ENCODE measurements at regions not wholly inside any gene's neighbourhood (a gene's known extent, or its start where the extent isn't known, plus 50 kb on each side); places are given as distances from the start of the nearest gene placed in this dataset.

DNA sequence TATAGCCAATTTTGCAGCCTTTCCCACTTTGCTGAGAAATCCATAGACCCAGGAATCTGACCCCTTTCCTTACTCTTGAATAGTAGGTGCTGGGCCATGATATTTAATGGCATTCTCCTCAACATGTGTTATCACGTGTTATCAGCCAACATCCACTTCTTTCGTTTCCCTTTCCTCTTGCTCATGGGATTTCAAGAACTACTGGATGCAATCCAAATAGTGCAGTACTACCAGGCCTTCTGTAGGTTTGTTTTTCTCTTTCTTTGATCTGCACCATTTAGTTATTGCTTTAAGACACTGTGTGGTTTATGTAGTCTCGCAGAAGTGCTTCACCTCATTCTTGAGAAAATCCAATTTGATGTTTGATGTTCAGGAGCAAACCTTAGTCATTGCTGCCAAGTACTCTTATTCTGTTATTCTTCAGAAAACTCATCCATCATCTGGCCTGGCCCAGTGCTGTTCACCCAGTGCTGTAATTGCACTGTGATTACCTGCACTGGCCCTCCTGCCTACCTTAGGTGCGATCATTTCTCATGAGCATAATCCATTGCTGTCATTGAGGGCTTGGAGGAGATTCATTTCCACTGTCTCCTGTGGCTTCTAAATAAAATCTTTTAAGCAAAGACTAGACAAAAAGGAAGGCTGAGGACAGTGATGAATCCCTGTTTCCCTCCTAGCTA is 315.3 kb downstream of the BMPER start:
- no peak overlapping the region for H3K4me2 ChIP-seq (ENCODE audit: low read length)
- DNase-seq: no peak
- no peaks in the 10 kb centered on the region for H3K36me3 ChIP-seq (ENCODE audit: control insufficient read depth, insufficient read depth, low read length)
- no peaks in the 10 kb centered on the region for H3K79me2 ChIP-seq (ENCODE audit: control insufficient read depth, insufficient read depth, low read length)
- peaks cover 6% of the 10 kb centered on the region for H3K4me1 ChIP-seq (ENCODE audit: control insufficient read depth, low read depth, low read length)
- no peak overlapping the region for H3K18ac ChIP-seq (ENCODE audit: low read length)
- H3K56ac ChIP-seq (ENCODE audit: low read length): no peak overlapping the region
- no peak overlapping the region for H3K9ac ChIP-seq (ENCODE audit: low read length)
- no peak overlapping the region for H4K8ac ChIP-seq (ENCODE audit: low read depth, low read length)
- H3K4ac ChIP-seq (ENCODE audit: low read depth, low read length): no peak overlapping the region
- no peaks in the 10 kb centered on the region for H3K79me1 ChIP-seq (ENCODE audit: low read length)
- WGBS (ENCODE audit: extremely low coverage, insufficient coverage, low lambda C conversion rate): no CpG with 5 or more reads among the region's 4 CpGs
- H2BK120ac ChIP-seq (ENCODE audit: low read depth, low read length): no peak overlapping the region
- H4K5ac ChIP-seq (ENCODE audit: low read length): no peak overlapping the region
- H2AK5ac ChIP-seq (ENCODE audit: low read length): no peak overlapping the region
- no peak overlapping the region for H3K4me3 ChIP-seq (ENCODE audit: low read length)
- H3K27ac ChIP-seq (ENCODE audit: low read depth, low read length): no peak overlapping the region
- no peak overlapping the region for H2BK5ac ChIP-seq (ENCODE audit: low read length)
- no peak overlapping the region for H3K23ac ChIP-seq (ENCODE audit: low read length)
- no peak overlapping the region for H2BK15ac ChIP-seq (replicated peaks; ENCODE audit: low read depth)
- no peaks in the 10 kb centered on the region for H3K27me3 ChIP-seq (ENCODE audit: insufficient read depth, low read length, poor library complexity)

DNA sequence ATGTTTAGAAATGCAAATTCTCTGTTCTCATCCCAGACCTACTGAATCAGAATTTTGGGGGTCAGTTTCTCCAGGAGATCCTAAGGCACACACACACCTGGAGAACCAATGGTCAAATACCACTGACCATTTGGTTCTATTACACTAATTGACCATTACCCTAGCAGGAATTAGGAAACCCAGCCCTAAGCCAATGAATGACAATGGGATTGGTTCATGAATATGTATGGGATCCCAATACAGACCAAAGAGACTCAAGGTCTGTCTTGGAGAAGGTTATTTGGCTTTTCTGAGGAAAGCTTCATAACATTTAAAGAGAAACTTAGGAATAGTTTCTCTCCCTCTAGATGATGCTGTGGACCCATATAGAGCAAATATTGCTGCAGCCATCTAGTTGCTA is 317.0 kb downstream of the BMPER start:
- H3K27me3 ChIP-seq (ENCODE audit: insufficient read depth, low read length, poor library complexity): no peaks in the 10 kb centered on the region
- no peak overlapping the region for H4K8ac ChIP-seq (ENCODE audit: low read depth, low read length)
- no peak overlapping the region for H2AK5ac ChIP-seq (ENCODE audit: low read length)
- no peaks in the 10 kb centered on the region for H3K36me3 ChIP-seq (ENCODE audit: control insufficient read depth, insufficient read depth, low read length)
- H3K18ac ChIP-seq (ENCODE audit: low read length): no peak overlapping the region
- H3K23ac ChIP-seq (ENCODE audit: low read length): no peak overlapping the region
- H3K4me2 ChIP-seq (ENCODE audit: low read length): no peak overlapping the region
- H3K4ac ChIP-seq (ENCODE audit: low read depth, low read length): no peak overlapping the region
- no peak overlapping the region for H4K5ac ChIP-seq (ENCODE audit: low read length)
- no peak for DNase-seq
- peaks cover 7% of the 10 kb centered on the region for H3K4me1 ChIP-seq (ENCODE audit: control insufficient read depth, low read depth, low read length)
- no peak overlapping the region for H2BK5ac ChIP-seq (ENCODE audit: low read length)
- no peak overlapping the region for H3K56ac ChIP-seq (ENCODE audit: low read length)
- no peaks in the 10 kb centered on the region for H3K79me2 ChIP-seq (ENCODE audit: control insufficient read depth, insufficient read depth, low read length)
- no peaks in the 10 kb centered on the region for H3K79me1 ChIP-seq (ENCODE audit: low read length)
- no peak overlapping the region for H3K27ac ChIP-seq (ENCODE audit: low read depth, low read length)
- H2BK120ac ChIP-seq (ENCODE audit: low read depth, low read length): no peak overlapping the region
- no peak overlapping the region for H3K9ac ChIP-seq (ENCODE audit: low read length)
- no peak overlapping the region for H2BK15ac ChIP-seq (replicated peaks; ENCODE audit: low read depth)
- no peak overlapping the region for H3K4me3 ChIP-seq (ENCODE audit: low read length)

DNA sequence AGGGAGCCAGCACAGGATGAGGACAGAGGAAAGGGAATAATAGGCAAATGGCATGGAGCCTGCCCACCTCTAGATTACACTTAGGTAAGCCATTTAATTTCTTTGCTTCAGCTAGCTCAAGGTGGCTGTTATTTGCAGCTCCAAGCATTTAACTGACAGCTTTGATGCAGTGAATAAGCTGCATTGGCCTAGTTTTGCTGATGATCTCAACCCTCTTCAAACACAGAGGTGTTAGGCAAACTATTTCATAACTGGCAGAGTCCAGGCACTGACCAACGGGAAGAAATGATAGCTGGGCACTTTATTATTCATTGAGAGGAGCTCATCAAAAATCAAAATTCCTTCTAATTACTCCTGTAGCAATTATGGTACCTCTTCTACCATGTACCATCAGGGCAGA is 317.4 kb downstream of the BMPER start:
- Histone ChIP-seq H4K5ac (ENCODE audit: low read length) (no peak overlapping the region), H3K4me2 (ENCODE audit: low read length) (no peak overlapping the region), H3K56ac (ENCODE audit: low read length) (no peak overlapping the region), H3K27me3 (ENCODE audit: insufficient read depth, low read length, poor library complexity) (no peaks in the 10 kb centered on the region), H3K4me3 (ENCODE audit: low read length) (no peak overlapping the region), H3K18ac (ENCODE audit: low read length) (no peak overlapping the region), H3K79me2 (ENCODE audit: control insufficient read depth, insufficient read depth, low read length) (no peaks in the 10 kb centered on the region), H3K79me1 (ENCODE audit: low read length) (no peaks in the 10 kb centered on the region), H2BK120ac (ENCODE audit: low read depth, low read length) (no peak overlapping the region), H3K23ac (ENCODE audit: low read length) (no peak overlapping the region), H3K36me3 (ENCODE audit: control insufficient read depth, insufficient read depth, low read length) (no peaks in the 10 kb centered on the region), H2BK15ac (replicated peaks; ENCODE audit: low read depth) (no peak overlapping the region), H3K9ac (ENCODE audit: low read length) (no peak overlapping the region), H2AK5ac (ENCODE audit: low read length) (no peak overlapping the region), H3K4me1 (ENCODE audit: control insufficient read depth, low read depth, low read length) (peaks cover 7% of the 10 kb centered on the region), H4K8ac (ENCODE audit: low read depth, low read length) (no peak overlapping the region), H3K4ac (ENCODE audit: low read depth, low read length) (no peak overlapping the region), H2BK5ac (ENCODE audit: low read length) (no peak overlapping the region), H3K27ac (ENCODE audit: low read depth, low read length) (no peak overlapping the region)
- DNase-seq: no peak
- WGBS (ENCODE audit: extremely low coverage, insufficient coverage, low lambda C conversion rate): no CpG with 5 or more reads among the region's 1 CpG

DNA sequence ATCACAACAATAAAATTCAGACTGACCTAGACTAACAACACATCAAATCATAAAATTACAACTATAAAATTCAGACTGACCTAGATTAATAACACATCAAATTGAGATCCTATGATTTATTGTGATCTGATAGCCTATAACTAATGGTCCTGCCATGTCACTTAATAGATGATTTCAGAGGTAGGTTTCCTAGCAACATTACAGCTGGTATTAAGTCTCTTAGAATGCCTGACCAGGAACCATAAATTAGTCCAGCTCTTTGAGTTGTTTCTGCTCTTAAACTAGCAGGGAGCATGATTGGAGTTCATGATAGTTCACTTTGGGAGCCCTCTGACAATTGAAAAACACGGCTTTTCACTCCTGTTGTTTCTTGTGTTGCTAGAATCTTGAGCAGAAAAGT is 318.9 kb downstream of the BMPER start:
- no peak overlapping the region for H3K4ac ChIP-seq (ENCODE audit: low read depth, low read length)
- H3K27me3 ChIP-seq (ENCODE audit: insufficient read depth, low read length, poor library complexity): no peaks in the 10 kb centered on the region
- H4K8ac ChIP-seq (ENCODE audit: low read depth, low read length): no peak overlapping the region
- H3K56ac ChIP-seq (ENCODE audit: low read length): no peak overlapping the region
- no peak overlapping the region for H3K9ac ChIP-seq (ENCODE audit: low read length)
- H2AK5ac ChIP-seq (ENCODE audit: low read length): no peak overlapping the region
- H3K79me1 ChIP-seq (ENCODE audit: low read length): no peaks in the 10 kb centered on the region
- H3K18ac ChIP-seq (ENCODE audit: low read length): no peak overlapping the region
- no peak overlapping the region for H2BK120ac ChIP-seq (ENCODE audit: low read depth, low read length)
- no CpG with 5 or more reads among the region's 1 CpG for WGBS (ENCODE audit: extremely low coverage, insufficient coverage, low lambda C conversion rate)
- no peak overlapping the region for H2BK15ac ChIP-seq (replicated peaks; ENCODE audit: low read depth)
- no peaks in the 10 kb centered on the region for H3K36me3 ChIP-seq (ENCODE audit: control insufficient read depth, insufficient read depth, low read length)
- no peak overlapping the region for H3K4me3 ChIP-seq (ENCODE audit: low read length)
- H4K5ac ChIP-seq (ENCODE audit: low read length): no peak overlapping the region
- no peak overlapping the region for H2BK5ac ChIP-seq (ENCODE audit: low read length)
- H3K79me2 ChIP-seq (ENCODE audit: control insufficient read depth, insufficient read depth, low read length): no peaks in the 10 kb centered on the region
- H3K4me2 ChIP-seq (ENCODE audit: low read length): no peak overlapping the region
- no peak overlapping the region for H3K27ac ChIP-seq (ENCODE audit: low read depth, low read length)
- peaks cover 7% of the 10 kb centered on the region for H3K4me1 ChIP-seq (ENCODE audit: control insufficient read depth, low read depth, low read length)
- H3K23ac ChIP-seq (ENCODE audit: low read length): no peak overlapping the region
- no peak for DNase-seq

DNA sequence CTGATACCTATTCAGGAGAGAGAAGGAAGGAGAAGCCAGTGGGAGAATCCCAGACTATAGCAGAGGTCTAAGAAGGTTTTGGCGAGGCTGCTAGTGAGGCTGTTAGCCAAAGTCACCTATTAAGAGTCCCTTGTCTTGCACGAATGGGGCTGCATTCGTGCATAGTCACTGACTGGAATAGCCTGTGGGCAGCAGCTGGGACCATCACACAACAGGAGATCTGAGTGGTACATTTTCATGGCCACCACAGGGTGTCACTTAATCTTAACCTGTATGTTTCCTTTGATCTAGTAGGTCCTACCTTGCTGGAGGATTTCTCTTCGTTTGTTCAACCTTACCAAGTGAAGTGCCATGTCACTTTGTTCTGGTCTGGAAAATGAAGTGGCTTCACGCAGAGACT is 319.9 kb downstream of the BMPER start:
- Histone ChIP-seq H4K5ac (ENCODE audit: low read length) (no peak overlapping the region), H3K4me1 (ENCODE audit: control insufficient read depth, low read depth, low read length) (peaks cover 7% of the 10 kb centered on the region), H3K56ac (ENCODE audit: low read length) (peak overlapping the region; percentile 5), H2BK120ac (ENCODE audit: low read depth, low read length) (no peak overlapping the region), H3K4me2 (ENCODE audit: low read length) (no peak overlapping the region), H3K23ac (ENCODE audit: low read length) (no peak overlapping the region), H3K18ac (ENCODE audit: low read length) (no peak overlapping the region), H2BK5ac (ENCODE audit: low read length) (no peak overlapping the region), H2BK15ac (replicated peaks; ENCODE audit: low read depth) (no peak overlapping the region), H4K8ac (ENCODE audit: low read depth, low read length) (no peak overlapping the region), H3K4me3 (ENCODE audit: low read length) (no peak overlapping the region), H3K4ac (ENCODE audit: low read depth, low read length) (no peak overlapping the region), H3K27ac (ENCODE audit: low read depth, low read length) (no peak overlapping the region), H3K9ac (ENCODE audit: low read length) (no peak overlapping the region), H3K36me3 (ENCODE audit: control insufficient read depth, insufficient read depth, low read length) (no peaks in the 10 kb centered on the region), H3K27me3 (ENCODE audit: insufficient read depth, low read length, poor library complexity) (no peaks in the 10 kb centered on the region), H3K79me1 (ENCODE audit: low read length) (no peaks in the 10 kb centered on the region), H3K79me2 (ENCODE audit: control insufficient read depth, insufficient read depth, low read length) (no peaks in the 10 kb centered on the region), H2AK5ac (ENCODE audit: low read length) (no peak overlapping the region)
- DNase-seq: peak; percentile 61
- WGBS (ENCODE audit: extremely low coverage, insufficient coverage, low lambda C conversion rate): no CpG with 5 or more reads among the region's 5 CpGs

DNA sequence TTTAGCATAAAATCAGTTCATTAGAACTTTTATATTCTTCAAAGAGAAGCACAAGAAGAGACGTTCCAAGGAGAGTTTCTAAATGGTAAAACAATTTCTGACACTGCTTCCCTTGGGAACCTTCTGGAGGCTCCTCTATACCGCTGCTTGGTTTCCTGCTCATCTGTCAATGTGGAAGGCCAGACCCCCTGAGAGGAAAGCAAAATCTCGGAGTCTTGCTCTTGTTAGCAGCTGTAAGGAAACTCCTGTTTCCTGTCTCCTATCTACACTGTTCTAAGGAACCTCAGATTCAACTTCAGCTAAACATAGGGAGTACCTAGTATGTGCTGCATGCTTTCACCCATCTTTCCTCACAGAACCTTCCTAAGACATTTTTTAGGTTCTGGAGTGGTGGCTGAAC is 322.2 kb downstream of the BMPER start:
- no peak overlapping the region for H3K4me2 ChIP-seq (ENCODE audit: low read length)
- H3K79me1 ChIP-seq (ENCODE audit: low read length): no peaks in the 10 kb centered on the region
- H2BK120ac ChIP-seq (ENCODE audit: low read depth, low read length): no peak overlapping the region
- H3K4me3 ChIP-seq (ENCODE audit: low read length): no peak overlapping the region
- no peaks in the 10 kb centered on the region for H3K79me2 ChIP-seq (ENCODE audit: control insufficient read depth, insufficient read depth, low read length)
- H2AK5ac ChIP-seq (ENCODE audit: low read length): no peak overlapping the region
- no peak overlapping the region for H3K56ac ChIP-seq (ENCODE audit: low read length)
- WGBS (ENCODE audit: extremely low coverage, insufficient coverage, low lambda C conversion rate): no CpG with 5 or more reads among the region's 3 CpGs
- no peaks in the 10 kb centered on the region for H3K27me3 ChIP-seq (ENCODE audit: insufficient read depth, low read length, poor library complexity)
- H4K8ac ChIP-seq (ENCODE audit: low read depth, low read length): no peak overlapping the region
- no peak overlapping the region for H3K27ac ChIP-seq (ENCODE audit: low read depth, low read length)
- H3K18ac ChIP-seq (ENCODE audit: low read length): no peak overlapping the region
- no peak overlapping the region for H2BK5ac ChIP-seq (ENCODE audit: low read length)
- H2BK15ac ChIP-seq (replicated peaks; ENCODE audit: low read depth): no peak overlapping the region
- H4K5ac ChIP-seq (ENCODE audit: low read length): no peak overlapping the region
- DNase-seq: no peak
- peaks cover 7% of the 10 kb centered on the region for H3K4me1 ChIP-seq (ENCODE audit: control insufficient read depth, low read depth, low read length)
- H3K9ac ChIP-seq (ENCODE audit: low read length): no peak overlapping the region
- H3K23ac ChIP-seq (ENCODE audit: low read length): no peak overlapping the region
- H3K4ac ChIP-seq (ENCODE audit: low read depth, low read length): no peak overlapping the region
- no peaks in the 10 kb centered on the region for H3K36me3 ChIP-seq (ENCODE audit: control insufficient read depth, insufficient read depth, low read length)
